Astrocyte (in vitro differentiated cells and primary cell): ENCODE measurements at regions not wholly inside any gene's neighbourhood (a gene's known extent, or its start where the extent isn't known, plus 50 kb on each side); places are given as distances from the start of the nearest gene placed in this dataset.

Source experiments
- CTCF ChIP-seq: IDR thresholded peaks from 2 replicates; pipeline ENCODE4 v1.5.1; 2011; ENCODE audit warnings: low read depth, mild to moderate bottlenecking, inconsistent platforms, low read length, moderate library complexity; ENCODE audit not compliant: insufficient read depth
- EZH2 ChIP-seq: IDR thresholded peaks from 2 replicates; pipeline ENCODE4 v1.6.1; 2012; ENCODE audit warnings: mild to moderate bottlenecking, low read length, inconsistent platforms; ENCODE audit not compliant: insufficient read depth

GRCh38 chr5:30926218-30926617 is 267.3 kb upstream of the CDH6 start:
- TF ChIP-seq CTCF = no peak
- no peak for TF ChIP-seq EZH2
